Keratinocyte (primary cell): ENCODE measurements at regions not wholly inside any gene's neighbourhood (a gene's known extent, or its start where the extent isn't known, plus 50 kb on each side); places are given as distances from the start of the nearest gene placed in this dataset.

ENCODE experiments used
- CTCF ChIP-seq, 3 experiments: IDR thresholded peaks in 1 of 3; conservative IDR thresholded peaks in 1 of 3; optimal IDR thresholded peaks in 1 of 3; 2 replicates in 2 of 3; 3 replicates in 1 of 3; pipeline versions ENCODE3 to v1.5.1; 2011; ENCODE audit warnings: low read length in 3 of 3, mild to moderate bottlenecking in 3 of 3, moderate library complexity in 2 of 3, control low read depth in 1 of 3, inconsistent platforms in 1 of 3; ENCODE audit not compliant: insufficient read depth in 2 of 3; ENCODE audit errors: extremely low read depth in 1 of 3
- EZH2 ChIP-seq: IDR thresholded peaks from one replicate; pipeline ENCODE4 v1.6.1; 2012; ENCODE audit warnings: inconsistent platforms, mild to moderate bottlenecking, low read length, moderate library complexity

DNA sequence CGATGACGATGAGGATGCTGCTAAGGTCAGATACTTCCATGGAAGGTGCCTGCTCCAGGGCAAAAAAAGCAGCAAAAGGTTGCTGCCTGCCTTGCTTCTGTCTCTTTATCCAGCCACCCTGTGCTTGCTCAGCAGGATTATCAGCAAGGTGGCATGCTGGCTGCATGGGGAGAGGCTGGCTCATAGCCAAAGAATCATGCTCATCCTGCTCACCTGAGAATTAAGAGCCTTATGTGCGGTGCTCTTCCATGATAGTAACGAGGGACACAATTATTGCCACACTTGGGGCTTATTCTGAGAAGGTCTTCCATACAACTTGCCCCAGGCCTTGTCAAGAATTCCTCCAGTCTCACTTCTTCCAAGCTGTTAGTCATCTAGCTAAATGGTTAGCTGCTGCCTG lies 60.4 kb upstream of the SEC11C start:
- TF ChIP-seq CTCF (optimal IDR thresholded peaks at IDR 0.05 in 1 of 3, IDR thresholded peaks at IDR 0.05 in 1 of 3, conservative IDR thresholded peaks at IDR 0.05 in 1 of 3; ENCODE audit: extremely low read depth in 1 of 3, insufficient read depth in 2 of 3, low read length in 3 of 3) (no peak), EZH2 (no peak)
